HUES48 (cell line): ENCODE measurements at regions not wholly inside any gene's neighbourhood (a gene's known extent, or its start where the extent isn't known, plus 50 kb on each side); places are given as distances from the start of the nearest gene placed in this dataset.

Source experiments
- H3K27ac ChIP-seq: one replicate; pipeline ENCODE4 v1.7.0; 2013; ENCODE audit warnings: low read depth, low read length, inconsistent platforms
- H3K27me3 ChIP-seq: 2 replicates; pipeline ENCODE4 v1.6.1; 2013; ENCODE audit warnings: mild to moderate bottlenecking, low read length; ENCODE audit not compliant: control insufficient read depth, insufficient read depth
- H3K36me3 ChIP-seq: 2 replicates; pipeline ENCODE4 v1.6.1; 2013; ENCODE audit warnings: low read length; ENCODE audit not compliant: control insufficient read depth, insufficient read depth
- H3K4me1 ChIP-seq: 2 replicates; pipeline ENCODE4 v1.6.1; 2013; ENCODE audit warnings: mild to moderate bottlenecking, low read length; ENCODE audit not compliant: control insufficient read depth, insufficient read depth
- H3K4me3 ChIP-seq: 2 replicates; pipeline ENCODE4 v1.5.1; 2013; ENCODE audit warnings: mild to moderate bottlenecking, low read depth, low read length
- H3K9ac ChIP-seq: 2 replicates; pipeline ENCODE4 v1.6.1; 2013; ENCODE audit warnings: mild to moderate bottlenecking, low read depth, low read length, moderate library complexity
- H3K9me3 ChIP-seq: 2 replicates; pipeline ENCODE4 v1.6.1; 2013; ENCODE audit warnings: low read length; ENCODE audit not compliant: control insufficient read depth, insufficient read depth

DNA sequence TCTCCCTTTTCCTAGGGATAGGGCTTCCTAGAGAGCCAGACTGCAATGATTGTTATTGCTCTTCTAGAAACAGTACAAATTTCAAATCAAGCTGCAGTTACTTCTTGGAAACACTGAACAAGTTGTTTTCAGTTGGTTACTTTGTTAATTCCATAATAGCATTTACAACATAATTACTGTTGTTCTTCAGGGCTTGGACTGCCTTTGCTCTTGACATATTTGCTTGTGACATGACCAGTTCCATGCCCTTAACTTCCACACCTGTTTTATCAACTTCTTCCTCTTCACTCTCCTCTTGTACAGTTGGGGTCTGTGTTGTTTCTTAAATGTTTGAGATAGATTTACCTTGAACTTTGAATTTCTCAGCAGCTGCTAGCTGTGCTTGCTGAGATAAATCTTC is 104.4 kb downstream of the SEC23IP start:
- H3K27me3 ChIP-seq: no peaks in the 10 kb centered on the region
- H3K9me3 ChIP-seq: no peaks in the 10 kb centered on the region
- no peaks in the 10 kb centered on the region for H3K36me3 ChIP-seq
- no peak overlapping the region for H3K9ac ChIP-seq
- H3K4me3 ChIP-seq: no peak overlapping the region
- no peaks in the 10 kb centered on the region for H3K4me1 ChIP-seq
- no peak overlapping the region for H3K27ac ChIP-seq

DNA sequence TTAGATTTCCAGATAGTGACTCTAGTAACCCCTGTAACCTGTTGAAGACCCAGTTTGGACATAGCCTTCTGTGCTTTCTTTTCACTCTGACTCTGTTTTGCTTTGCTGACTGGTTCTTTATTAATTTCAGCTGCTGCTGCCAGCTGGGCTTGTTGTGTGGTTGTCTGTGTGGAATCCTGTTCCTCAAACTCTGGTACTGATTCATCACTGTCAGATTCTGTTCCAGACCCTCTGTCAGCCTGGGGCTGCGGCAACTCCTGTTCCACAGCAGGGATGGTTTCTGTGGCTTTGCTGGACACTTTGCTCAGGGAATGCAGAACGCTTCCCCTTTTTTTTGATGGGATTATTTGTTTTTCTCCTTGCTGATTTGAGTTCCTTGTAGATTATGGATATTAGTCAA is 104.9 kb downstream of the SEC23IP start:
- Histone ChIP-seq H3K36me3 (no peaks in the 10 kb centered on the region), H3K9me3 (no peaks in the 10 kb centered on the region), H3K4me1 (no peaks in the 10 kb centered on the region), H3K9ac (no peak overlapping the region), H3K27ac (no peak overlapping the region), H3K27me3 (no peaks in the 10 kb centered on the region), H3K4me3 (no peak overlapping the region)

GRCh38 chr10:120002785-120003184 is 110.3 kb downstream of the SEC23IP start:
- H3K9me3 ChIP-seq: no peaks in the 10 kb centered on the region
- no peak overlapping the region for H3K4me3 ChIP-seq
- H3K27me3 ChIP-seq: no peaks in the 10 kb centered on the region
- no peak overlapping the region for H3K9ac ChIP-seq
- H3K27ac ChIP-seq: no peak overlapping the region
- H3K4me1 ChIP-seq: no peaks in the 10 kb centered on the region
- no peaks in the 10 kb centered on the region for H3K36me3 ChIP-seq

- H3K27me3 ChIP-seq: no peaks in the 10 kb centered on the region
Observed at GRCh38 chr10:120005207-120006201, 113.0 kb downstream of the SEC23IP start.

GRCh38 chr10:120007261-120007660 is 114.7 kb downstream of the SEC23IP start:
- no peak overlapping the region for H3K27ac ChIP-seq
- H3K4me3 ChIP-seq: no peak overlapping the region
- no peaks in the 10 kb centered on the region for H3K9me3 ChIP-seq
- no peaks in the 10 kb centered on the region for H3K4me1 ChIP-seq
- no peaks in the 10 kb centered on the region for H3K36me3 ChIP-seq
- no peaks in the 10 kb centered on the region for H3K27me3 ChIP-seq
- H3K9ac ChIP-seq: no peak overlapping the region

More at GRCh38 chr10:120005207-120006201, 113.0 kb downstream of the SEC23IP start:
- no peak overlapping the region for H3K4me3 ChIP-seq
- H3K9me3 ChIP-seq: no peaks in the 10 kb centered on the region
- no peaks in the 10 kb centered on the region for H3K36me3 ChIP-seq
- H3K4me1 ChIP-seq: no peaks in the 10 kb centered on the region
- H3K27ac ChIP-seq: no peak overlapping the region
- no peak overlapping the region for H3K9ac ChIP-seq

- no peak overlapping the region for H3K4me3 ChIP-seq
- H3K4me1 ChIP-seq: no peaks in the 10 kb centered on the region
- no peak overlapping the region for H3K9ac ChIP-seq
- H3K36me3 ChIP-seq: no peaks in the 10 kb centered on the region
- H3K9me3 ChIP-seq: no peaks in the 10 kb centered on the region
- H3K27ac ChIP-seq: no peak overlapping the region
- H3K27me3 ChIP-seq: no peaks in the 10 kb centered on the region
Observed at GRCh38 chr10:120011359-120012130, 119.0 kb downstream of the SEC23IP start.

DNA sequence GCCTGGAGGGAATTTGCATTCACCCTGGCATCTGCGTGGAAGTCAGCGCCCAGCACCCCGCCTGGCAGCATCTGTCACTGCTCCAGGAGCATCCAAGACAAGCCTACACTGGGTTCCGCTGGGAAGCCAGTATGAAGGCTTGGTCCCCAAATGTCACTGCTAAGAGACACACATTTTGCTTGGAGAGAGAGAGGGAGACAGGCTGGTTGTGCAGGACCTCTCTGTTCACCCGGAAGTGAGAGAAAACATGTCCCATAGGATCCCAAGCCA is 119.5 kb downstream of the SEC23IP start:
- no peaks in the 10 kb centered on the region for H3K9me3 ChIP-seq
- H3K27ac ChIP-seq: no peak overlapping the region
- H3K4me1 ChIP-seq: no peaks in the 10 kb centered on the region
- no peaks in the 10 kb centered on the region for H3K27me3 ChIP-seq
- H3K36me3 ChIP-seq: no peaks in the 10 kb centered on the region
- no peak overlapping the region for H3K9ac ChIP-seq
- H3K4me3 ChIP-seq: no peak overlapping the region

- H3K4me1 ChIP-seq: no peaks in the 10 kb centered on the region
- H3K9ac ChIP-seq: no peak overlapping the region
- no peaks in the 10 kb centered on the region for H3K9me3 ChIP-seq
- no peak overlapping the region for H3K4me3 ChIP-seq
- no peak overlapping the region for H3K27ac ChIP-seq
- no peaks in the 10 kb centered on the region for H3K27me3 ChIP-seq
- H3K36me3 ChIP-seq: no peaks in the 10 kb centered on the region
Observed at GRCh38 chr10:120012566-120012965, 120.0 kb downstream of the SEC23IP start.

- Histone ChIP-seq H3K9ac (no peak overlapping the region), H3K27me3 (no peaks in the 10 kb centered on the region), H3K36me3 (no peaks in the 10 kb centered on the region), H3K4me3 (no peak overlapping the region), H3K27ac (no peak overlapping the region), H3K9me3 (no peaks in the 10 kb centered on the region), H3K4me1 (no peaks in the 10 kb centered on the region)
Observed at GRCh38 chr10:120014031-120014430, 121.5 kb downstream of the SEC23IP start.

DNA sequence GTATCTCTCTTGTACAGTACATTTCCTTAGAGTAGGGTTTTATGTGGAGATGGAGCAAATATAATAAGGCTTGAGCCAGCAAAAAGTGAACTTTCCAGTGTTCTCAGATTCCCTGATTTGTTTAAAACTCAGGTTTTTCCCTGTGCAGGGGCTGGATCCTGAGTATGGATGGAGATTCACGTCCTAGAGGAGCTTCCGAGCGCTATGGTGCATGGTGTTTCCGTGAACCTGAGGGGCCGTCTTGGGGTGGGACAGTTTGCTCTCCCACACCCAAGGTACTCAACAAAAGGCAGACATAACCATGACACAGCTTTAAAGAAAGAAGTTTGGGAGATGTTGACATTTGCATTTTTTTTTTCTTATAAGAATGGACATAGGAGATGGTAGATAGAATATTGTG is 122.5 kb downstream of the SEC23IP start:
- no peak overlapping the region for H3K9ac ChIP-seq
- no peaks in the 10 kb centered on the region for H3K36me3 ChIP-seq
- H3K27ac ChIP-seq: no peak overlapping the region
- H3K27me3 ChIP-seq: no peaks in the 10 kb centered on the region
- no peak overlapping the region for H3K4me3 ChIP-seq
- no peaks in the 10 kb centered on the region for H3K4me1 ChIP-seq
- H3K9me3 ChIP-seq: no peaks in the 10 kb centered on the region

- no peaks in the 10 kb centered on the region for H3K9me3 ChIP-seq
Observed at GRCh38 chr10:120016906-120017305, 124.4 kb downstream of the SEC23IP start.

More at GRCh38 chr10:120016906-120017305, 124.4 kb downstream of the SEC23IP start:
- Histone ChIP-seq H3K36me3 (no peaks in the 10 kb centered on the region), H3K4me1 (no peaks in the 10 kb centered on the region), H3K27ac (no peak overlapping the region), H3K9ac (no peak overlapping the region), H3K4me3 (no peak overlapping the region), H3K27me3 (no peaks in the 10 kb centered on the region)
